ENCODE measurements at regions not wholly inside any gene's neighbourhood (a gene's known extent, or its start where the extent isn't known, plus 50 kb on each side); places are given as distances from the start of the nearest gene placed in this dataset.
"Not testable (repeated sequence)": the region's sequence is repeated elsewhere in the genome, so short reads cannot be mapped to it uniquely, and the experiment has no call there.

DNA sequence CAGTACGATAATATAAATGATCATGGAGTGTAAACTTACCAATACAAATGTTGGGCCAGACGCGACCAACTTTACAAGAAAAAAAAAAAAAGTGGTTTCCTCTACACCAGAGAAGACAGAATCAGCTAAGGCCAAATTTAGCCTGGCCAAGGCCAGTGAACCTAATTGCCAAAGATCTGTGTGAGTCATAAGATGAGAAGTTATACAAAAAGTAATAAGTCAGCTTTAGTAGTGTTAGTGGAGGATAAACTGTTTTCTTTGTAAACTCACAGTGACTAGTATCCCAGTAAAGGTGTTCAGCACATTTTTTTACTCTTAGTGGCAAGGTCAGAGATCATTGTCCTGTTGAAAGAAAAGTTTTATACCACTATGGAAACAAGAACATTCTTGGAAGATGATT is 531.4 kb upstream of the TECRL start:
- no peak for DNase-seq

DNA sequence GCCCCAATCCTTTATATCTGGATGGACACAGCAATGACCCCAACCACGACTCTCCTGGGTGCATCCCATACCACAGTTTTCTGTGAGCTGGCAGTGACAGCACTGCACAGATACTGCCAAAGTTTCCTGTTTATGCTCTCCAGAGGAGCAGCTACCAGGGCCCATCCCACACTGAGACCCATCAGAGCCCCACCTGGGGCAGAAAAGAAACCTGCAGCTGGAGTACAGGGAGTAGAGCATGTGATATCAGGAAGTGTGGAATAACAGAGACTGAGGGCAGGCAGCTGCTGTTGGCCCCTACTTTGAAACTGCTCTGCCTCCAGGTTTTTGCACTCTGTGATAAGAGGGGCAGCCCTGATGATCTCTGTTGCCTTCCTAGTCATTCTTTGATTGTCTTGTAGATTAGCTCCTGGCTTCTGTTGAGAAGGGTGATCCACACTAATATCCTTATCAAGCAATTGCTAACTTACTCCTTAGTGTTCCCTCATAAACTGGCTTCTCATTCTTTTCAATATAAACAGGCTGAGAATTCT is 526.3 kb upstream of the TECRL start:
- no peak for DNase-seq

DNA sequence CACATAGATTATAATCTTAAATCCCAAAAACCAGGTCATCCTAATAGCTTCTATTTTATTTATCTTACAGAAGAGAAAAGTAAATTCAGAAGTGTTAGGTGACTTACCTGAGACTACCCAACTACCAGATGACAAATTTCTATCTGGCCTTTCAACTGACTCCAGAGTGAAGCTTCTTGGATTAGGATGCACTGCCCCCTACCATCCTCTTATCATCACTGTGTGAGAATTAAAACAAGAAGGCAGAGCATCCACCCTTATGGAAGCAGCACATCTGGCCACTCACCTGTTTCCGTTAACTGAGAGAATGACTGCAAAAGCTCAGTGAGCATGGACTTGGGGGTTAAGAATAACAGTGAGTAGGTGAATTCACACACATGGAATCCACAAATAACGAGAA is 502.6 kb upstream of the TECRL start:
- DNase-seq, result no peak

DNA sequence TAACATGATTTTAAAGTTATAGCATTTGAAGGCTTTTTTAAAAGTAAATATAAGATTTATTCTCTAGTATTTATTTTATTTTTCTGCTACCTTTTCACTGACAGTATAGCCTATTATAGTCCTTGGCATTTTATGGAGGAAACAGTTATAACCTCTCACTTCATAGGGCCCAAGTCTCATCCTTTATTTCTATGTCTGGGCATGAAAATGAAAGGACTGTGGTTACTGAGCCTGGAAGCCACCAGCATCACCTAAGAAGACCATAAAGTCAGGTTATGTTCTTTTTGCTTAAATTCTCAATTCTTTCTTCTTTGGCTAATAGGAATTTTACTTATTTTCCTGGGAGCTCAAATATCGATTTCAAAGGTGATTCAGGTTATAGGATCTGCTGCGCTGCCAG is 494.7 kb upstream of the TECRL start:
- no peak for DNase-seq

DNA sequence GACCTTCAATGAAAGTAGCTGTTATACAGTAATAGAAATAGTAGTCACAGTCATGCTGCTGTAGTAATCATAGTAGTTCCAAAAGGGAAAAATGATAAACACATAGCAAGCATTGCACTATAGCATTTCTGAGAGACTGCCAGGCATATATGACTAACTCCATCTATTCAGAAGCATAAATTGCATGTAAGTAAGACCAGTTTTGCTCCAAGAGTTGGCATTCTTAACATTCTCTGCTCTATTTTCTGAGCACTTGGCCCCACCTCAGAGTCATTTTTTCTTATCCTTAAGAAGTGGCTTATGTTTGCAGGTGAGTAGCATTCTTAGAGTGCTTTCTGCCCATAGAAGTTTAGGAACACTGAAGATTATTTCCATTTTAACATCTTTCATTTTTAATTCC is 490.3 kb upstream of the TECRL start:
- no peak for DNase-seq

DNA sequence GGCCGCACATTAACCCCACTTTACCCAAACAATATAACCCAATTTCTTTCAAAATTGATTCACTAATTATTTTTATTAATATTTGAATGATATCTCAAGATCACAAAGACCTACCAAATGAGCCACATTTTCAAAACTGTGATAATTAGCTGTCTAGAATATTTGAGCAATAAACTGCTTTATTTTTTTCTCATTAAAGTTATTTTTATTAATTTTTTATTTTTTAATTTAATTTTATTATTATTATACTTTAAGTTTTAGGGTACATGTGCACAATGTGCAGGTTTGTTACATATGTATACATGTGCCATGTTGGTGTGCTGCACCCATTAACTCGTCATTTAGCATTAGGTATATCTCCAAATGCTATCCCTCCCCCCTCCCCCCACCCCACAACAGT is 489.8 kb upstream of the TECRL start:
- DNase-seq, result not testable (repeated sequence)

DNA sequence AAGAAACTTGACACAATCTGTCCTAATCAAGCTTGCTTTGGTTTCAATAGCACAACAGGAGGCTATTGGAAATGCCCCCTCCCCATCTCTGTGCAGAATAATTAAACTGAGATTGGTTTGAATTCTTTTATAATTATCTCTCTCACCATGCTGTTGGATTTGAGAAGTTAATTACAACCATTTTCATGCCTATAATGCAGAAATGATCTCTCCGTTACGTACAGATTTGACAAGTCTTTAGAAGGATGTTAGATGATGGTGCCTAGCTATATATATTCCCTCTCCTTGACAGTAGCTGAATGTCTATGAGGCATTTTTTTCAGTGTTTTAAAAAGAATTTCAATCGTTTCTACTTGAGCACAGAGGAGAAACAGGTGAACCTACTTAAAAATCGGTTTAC is 488.4 kb upstream of the TECRL start:
- no peak for DNase-seq

DNA sequence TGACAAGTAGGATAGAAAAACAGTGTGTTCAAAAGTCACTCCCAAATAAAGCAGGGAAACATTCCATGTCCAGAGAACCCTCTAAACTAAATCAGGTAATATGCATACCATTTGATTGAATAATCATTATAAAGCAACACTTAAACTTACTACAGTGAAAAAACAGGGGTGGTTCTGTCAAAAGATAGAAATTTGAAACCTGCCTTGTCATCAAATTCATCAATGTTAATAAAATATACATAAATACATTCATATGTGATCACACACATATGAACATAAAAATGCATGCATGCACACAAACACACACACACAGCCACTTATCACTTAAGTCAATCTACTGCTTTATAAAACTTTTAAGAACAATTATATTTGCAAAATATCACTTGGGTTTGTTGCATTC is 485.8 kb upstream of the TECRL start:
- no peak for DNase-seq

DNA sequence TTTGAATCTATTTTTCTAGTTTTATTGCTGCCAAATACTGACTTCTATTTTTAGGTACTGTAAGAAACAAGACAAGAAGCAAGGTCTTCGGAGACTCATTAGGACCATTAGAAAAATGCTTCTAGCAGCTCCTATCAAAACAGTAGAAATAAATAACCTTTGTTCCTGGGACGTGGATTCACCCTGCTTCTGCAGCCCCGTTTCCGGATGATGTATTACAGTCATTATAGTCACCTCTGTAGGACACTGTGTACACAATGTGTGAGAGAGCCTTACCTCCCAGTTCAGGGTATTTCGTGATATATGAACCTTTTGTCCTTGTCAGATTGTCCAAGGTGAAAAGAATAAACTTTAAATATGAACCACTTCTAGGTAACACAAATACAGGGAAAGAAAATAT is 484.0 kb upstream of the TECRL start:
- no peak for DNase-seq

DNA sequence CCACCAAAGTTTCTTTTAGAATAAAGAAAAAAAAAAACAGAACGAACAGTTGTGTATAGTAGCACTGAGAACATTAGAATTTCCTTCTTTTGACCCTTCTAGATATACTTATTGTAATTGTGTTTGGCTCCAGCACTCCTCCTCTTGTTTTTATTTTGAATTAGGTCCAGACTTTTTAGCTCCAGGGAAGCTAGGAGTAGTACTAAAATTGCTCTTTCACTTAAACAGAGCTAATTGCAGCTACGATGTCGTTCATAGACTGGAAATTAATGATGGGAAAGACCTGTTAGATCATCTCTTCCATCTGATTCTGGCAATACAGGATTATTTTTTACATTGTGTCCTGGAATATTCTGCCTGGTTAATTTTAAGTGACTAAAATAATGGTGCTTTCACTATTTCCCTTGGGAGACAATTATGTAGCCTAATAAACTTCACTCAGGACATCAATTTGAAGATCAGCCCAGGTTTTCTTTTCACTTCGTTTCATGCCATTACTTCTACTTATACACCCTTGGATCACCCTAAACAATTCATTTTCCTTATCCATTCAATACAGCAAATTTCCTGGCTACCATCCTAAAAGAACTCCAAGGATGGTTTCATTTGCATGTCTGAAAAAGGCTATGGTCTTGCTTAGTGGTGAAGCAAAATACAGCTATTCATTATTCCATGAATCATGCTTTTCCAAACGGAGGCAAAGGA is 480.8 kb upstream of the TECRL start:
- DNase-seq, result no peak

DNA sequence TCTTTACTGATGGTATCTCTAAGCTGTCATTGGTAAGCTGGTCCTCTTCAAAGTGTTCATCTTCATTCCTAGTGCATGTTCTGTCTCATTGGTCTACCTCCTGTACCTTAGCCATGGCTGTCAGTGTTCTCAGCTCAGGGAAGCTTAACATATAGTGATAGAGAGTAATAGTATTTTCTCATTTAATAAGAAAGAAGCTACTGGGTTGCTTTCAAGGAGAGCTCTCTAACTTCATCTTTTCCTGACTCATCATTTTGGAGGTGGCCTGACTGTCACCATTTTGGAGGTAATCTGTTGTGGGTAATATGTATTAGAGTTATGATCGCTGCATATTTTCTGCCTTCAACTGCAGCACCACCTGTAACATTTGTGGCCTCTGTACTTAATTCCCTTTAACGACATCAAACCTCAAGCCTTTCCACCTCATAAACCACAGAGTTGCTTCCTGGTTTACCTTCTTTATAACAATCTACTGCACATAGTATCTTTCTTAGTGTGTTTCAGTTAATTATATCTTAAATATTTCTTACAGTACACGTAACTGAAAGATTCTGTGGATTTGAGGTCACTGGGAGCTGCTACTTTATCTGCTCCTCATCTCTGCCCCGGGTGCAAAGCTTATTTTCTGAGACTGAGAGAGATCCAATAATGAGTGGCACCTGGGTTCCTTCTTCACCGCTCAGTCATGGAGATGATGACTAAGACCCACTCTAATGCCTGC is 474.0 kb upstream of the TECRL start:
- no peak for DNase-seq

DNA sequence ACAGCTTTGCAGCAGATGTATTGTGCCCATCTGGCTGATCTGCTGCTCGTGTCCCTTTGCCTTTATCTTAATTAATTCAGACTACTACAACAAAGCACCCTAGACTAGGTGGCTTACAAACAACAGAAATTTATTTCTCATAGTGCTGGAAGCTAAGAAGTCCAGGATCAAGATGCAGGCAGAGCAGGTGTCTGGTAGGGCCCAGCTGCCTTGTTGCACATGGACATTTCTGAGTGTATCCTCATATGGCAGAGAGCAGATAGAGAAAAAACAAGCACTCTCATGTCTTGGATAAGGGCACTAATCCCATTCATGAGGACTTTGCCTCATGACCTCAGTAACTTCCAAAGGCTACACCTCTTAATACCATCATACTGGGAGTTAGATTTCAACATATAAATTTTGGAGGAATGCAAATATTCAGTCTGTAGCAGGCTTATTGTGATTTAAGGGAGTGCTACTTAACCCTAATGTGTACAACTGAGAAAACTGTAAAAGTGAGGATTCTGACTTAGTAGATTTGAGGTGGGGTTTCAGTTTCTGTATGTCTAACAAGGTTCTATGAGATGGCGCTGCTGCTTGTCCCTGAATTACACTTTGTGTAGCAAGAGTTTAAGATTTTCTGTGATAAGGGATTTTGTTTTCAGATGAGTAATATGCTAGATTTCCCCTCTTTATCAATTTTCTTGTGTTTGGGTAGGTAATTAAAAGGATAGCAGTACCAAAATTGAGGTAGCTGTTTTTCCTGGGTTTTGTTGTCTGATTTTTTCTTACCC is 473.2 kb upstream of the TECRL start:
- DNase-seq, result no peak

DNA sequence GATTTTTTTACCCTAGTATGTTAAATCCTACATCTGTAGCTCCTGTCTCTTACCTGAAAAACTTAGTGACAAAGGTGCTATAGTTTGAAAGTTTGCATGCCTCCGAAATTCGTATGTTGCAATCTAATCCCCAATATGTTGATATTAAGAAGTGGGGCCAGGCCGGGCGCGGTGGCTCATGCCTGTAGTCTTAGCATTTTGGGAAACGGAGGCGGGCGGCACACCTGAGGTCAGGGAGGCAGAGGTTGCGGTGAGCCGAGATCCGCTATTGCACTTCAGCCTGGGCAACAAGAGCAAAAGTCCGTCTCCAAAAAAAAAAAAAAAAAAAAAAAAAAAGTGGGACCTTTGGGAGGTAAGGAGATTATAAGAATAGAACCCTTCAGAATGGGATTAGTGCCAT is 471.3 kb upstream of the TECRL start:
- DNase-seq, result no peak

DNA sequence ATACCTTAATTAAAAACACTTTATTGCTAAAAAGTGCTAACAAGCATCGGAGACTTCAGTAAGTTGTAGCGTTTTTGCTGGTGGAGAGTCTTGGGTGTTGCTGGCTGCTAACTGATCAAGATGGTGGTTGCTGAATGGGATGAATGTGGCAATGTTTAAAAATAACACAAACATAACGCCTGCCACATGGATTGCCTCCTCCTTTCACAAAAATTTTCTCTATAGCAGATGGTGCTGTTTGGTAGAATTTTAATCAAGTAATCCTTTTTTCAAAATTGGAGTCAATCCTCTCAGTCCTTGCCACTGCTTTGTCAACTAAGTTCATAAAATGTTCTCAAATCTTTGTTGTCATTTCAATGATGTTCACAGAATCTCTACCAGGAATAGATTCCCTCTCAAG is 466.8 kb upstream of the TECRL start:
- DNase-seq, result no peak

DNA sequence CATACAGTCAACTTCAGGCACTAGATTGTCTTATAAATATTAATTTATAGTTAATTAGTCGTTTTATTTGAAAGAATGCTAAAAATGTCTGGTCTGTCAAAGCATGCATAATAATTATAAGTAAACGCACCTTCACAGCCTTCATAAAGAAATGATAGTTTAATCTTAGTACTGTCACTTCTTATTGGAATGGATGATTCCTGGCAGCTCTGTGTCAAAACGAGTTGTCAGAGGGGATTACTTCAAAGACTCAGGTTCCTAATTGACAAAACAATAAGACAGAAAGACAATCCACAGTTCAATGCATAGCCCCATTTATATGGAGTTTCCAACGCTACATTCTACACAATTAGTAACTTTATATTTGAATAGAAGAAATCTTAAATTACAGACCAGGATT is 461.3 kb upstream of the TECRL start:
- no peak for DNase-seq

DNA sequence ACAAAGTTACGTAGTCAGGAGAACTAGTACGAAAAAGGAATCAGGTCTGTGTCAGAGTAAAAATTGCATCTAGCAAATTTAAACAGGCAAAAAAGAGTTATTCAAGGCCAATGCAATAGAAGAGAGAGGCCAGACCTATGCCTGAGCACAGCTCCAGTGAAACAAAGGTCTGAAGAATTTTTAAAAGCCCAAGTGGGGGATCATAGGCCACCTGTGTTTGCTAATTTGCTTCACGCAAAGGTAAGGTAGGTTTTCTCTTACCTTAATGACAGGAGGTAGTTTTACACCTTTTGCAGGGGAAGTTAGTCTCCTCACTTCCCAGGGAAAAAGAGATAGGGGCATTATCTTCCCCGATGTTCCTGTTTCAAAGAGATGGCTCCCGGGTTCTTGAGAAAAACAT is 448.6 kb upstream of the TECRL start:
- DNase-seq, result no peak

DNA sequence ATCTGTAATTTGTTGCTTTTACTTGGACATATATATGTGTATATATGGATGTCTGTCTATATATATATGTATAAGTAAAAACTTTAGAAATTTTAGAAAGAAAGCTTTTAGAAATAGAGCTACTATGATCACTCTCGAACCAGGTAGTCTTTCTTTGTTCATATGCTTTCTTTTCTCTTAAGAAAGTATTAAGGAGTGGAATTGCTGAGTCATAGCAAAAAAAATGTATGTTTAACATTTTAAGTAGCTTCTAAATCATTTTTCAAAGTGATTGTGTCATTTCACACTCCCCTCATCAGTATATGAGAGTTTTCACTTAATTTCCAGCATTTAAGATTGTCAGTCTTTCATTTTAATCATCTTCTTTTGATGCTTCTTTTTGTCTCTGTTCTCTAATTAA is 447.9 kb upstream of the TECRL start:
- DNase-seq, result no peak

DNA sequence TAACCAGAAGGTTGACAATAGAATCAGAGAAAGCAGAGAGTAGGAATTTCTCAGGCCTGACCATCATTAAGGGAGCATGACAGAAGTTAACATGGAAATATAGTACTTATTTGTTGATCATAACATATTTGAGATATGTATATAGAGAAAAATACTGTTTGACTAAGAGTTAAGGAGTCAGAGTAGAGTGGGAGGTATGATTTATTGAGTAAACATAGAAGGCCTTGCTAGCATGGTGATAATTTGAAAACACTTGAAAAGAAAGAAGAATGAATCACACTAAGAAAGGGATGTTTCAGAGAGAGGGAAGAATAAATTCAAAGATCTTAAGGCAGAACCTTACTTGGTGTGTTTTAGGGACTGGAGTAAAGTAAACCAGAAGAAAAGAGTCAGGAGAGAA is 437.2 kb upstream of the TECRL start:
- DNase-seq, result no peak

DNA sequence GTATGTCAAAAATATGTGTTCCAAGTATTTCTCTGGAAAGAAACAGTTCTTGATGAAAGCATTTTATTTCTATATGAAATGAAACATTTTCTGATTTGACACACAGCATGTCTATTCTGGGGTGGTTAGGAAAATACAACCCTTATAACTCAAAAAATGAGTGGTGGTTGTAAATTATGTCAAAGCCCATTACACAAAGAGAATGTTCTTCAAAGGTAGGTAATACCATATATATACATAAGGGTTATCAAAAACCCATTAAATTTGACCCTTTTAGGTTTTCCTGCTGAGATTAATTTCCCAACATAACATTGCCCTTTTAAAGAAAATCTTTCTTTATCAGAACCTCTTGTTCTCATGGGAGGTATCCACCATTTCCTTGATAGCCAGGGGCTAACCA is 420.5 kb upstream of the TECRL start:
- no peak for DNase-seq

DNA sequence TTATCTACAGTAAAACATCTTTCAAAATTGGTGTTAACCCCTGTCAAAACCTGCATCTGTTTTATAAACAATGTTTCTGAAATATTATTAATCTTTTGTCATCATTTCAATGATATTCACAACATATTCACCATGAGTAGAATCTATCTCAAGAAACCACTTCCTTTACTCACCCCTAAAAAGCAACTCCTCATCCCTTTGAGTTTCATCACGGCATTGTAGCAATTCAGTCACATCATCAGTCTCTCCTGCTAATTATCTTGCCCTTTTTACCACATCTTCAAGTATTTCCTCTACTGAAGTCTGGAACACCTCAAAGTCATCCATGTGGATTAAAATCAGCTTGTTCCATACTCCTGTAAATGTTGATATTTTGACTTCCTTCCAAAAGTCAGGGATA is 415.3 kb upstream of the TECRL start:
- DNase-seq, result no peak

DNA sequence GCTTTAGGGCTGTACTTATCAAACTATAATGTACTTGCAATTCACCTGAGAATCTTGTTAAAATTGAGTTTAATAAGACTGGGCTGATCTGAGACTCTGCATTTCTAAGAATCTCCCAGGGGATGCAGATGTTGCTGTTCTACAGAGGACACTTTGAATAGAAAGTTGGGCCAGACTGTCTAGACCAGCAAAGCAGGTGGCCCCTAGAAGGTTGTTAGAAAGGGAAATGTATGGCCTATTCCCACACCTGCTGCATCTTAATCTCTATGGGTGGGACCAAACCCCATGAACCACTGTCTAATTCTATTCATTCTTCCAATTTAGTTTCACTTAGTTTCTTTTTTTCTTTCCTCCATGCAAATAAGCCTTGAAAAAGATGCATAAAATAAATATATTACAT is 413.2 kb upstream of the TECRL start:
- no peak for DNase-seq

DNA sequence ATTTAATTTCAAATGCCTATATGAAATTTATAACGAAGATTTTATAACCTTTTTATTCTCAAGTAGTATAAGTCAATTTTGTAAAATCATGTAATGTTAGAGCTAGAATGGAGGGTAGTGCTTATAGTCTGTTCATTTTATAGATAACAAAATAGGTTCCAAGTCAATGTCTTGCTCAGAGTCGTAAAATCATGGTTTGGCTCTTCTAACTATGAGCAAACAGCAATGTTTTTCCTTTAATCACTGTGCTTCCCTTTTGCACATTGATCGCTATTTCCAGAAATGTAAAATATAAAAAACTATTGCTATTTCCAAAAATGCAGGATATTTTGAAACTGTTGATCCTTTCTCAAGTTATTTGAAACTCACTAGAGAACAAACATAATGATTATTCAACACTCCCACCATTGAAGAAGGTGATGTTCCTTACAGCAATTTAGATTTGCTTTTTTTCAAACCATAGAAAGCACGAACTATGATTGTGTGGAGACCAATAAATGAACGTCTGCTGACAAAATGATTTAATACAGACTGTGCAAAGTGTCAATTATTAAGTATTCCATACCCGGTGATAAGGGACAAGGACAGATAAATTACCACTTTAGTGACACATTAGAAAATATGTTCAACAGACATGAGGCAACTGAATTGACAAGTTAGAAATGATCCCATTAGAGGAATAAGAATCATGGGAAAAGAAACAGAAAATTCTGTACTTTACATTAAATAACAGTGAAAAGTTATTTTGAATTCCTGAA is 412.1 kb upstream of the TECRL start:
- no peak for DNase-seq

DNA sequence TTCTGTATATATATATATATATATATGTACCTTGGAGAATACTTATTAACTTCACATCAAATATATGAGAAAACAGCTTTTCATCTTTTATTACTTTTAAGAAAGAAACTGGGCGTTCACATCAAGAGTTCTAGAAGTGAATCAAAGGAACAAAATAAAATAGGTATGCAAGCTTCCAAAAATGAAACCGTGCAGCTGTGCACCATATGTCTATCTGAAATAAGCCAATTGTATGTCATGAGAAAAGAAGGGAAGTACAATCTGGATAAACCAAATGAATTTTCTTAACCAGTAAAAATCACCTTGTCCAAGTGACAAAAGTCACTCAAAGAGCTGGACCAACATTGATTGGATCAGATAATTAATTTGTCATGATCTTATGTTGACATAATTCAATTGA is 405.4 kb upstream of the TECRL start:
- no peak for DNase-seq

All from right forelimb (tissue), 1 donor.